HG02763 (cell line): ENCODE measurements at regions not wholly inside any gene's neighbourhood (a gene's known extent, or its start where the extent isn't known, plus 50 kb on each side); places are given as distances from the start of the nearest gene placed in this dataset.
"Not testable (repeated sequence)": the region's sequence is repeated elsewhere in the genome, so short reads cannot be mapped to it uniquely, and the experiment has no call there.

Source experiments
- ATAC-seq: cut with Tn5 transposase; IDR thresholded peaks from one replicate; pipeline ENCODE4 v1.9.1; 2021; ENCODE audit warnings: mild to moderate bottlenecking, moderate library complexity; ENCODE audit not compliant: unreplicated experiment

DNA sequence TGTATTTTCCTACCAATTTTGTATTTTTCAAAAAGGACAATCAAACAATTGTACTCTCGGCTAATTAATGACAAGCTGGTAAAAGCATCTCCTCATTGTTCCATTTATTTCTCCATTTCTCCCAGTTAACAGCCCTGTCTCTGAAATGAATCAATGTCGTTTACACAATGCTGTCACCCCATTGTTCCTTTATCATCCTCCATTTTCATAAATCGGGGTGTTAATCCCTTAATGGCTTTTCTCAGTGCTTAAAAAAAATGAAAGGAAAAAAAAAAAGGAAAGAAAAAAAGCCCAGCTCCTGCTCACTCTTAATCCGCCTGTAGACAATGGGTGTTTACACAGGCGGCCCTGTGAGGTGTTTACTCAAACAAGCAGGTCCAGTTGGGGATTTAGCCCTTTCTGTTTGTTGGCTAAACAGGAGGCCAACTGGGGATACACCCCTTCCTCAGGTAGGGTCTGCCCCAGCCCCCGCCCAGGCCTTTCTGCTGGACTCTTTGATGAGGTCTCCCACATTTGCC lies 86.8 kb upstream of the SALL1 start:
- no peak for ATAC-seq

DNA sequence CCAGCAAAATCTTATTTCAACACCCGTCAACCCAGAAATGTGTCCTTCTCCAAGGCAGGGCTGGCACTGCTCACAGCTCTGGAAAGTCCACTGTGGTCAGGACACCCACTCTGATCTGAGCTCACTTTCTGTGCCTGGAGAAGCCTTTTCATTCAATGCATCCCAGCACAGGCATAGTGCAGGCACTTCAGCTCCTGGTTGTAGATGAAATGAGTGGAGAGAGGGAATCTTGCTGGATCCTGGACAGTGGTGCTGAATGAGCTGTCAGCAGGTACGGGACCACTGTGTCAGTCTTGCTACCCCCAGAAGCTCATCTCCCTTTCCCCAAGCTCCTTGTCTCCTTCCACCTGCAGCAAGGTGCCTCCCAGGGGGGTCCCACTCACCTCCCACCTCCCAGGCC lies 86.1 kb upstream of the SALL1 start:
- ATAC-seq = no peak

DNA sequence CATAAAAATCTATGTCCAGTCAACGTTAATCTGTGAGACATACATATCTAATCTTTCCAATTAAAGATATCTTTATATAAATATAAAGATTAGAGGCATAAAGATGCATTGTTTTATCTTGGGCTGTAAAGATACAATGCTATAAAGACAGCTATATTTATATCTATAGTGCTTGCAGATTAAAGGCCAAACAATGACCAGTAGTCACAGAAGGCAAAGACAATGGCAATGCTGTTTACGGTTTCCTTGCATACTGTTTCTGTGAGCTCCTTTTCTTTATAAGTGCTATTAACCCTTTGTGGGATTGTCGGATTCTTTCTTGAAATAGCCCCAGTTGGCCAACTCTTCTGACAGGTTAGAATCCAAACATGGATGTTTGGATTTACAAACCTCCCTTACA lies 85.5 kb upstream of the SALL1 start:
- no peak for ATAC-seq

DNA sequence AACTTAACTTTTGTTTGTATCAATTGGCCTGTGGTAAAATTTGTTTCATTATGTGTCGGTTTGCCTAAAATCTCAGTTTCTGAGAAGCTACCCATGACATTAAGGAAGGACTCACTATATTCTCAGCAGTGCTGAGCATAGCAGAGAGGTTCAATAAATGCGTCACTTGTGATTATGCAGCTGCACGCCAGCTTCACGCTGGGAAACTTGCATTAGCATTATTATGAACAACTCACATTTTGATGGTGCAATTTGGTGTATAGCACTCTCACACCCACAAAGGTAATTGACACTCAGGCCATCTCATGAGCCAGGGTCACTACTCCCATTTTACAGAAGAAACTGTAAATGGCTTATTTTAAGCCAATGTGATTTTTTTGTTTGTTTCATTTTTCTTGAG lies 80.6 kb upstream of the SALL1 start:
- ATAC-seq = no peak

DNA sequence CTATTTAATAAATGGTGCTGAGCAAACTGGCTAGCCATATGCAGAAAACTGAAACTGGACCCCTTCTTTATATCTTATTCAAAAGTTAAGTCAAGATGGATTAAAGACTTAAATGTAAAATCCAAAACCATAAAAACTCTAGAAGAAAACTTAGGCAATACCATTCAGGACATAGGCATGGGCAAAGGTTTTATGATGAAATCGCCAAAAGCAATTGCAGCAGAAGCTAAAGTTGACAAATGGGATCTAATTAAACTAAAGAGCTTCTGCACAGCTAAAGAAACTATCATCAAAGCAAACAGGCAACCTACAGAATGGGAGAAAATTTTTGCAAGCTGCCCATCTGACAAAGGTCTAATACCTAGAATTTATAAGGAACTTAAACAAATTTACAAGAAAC lies 79.0 kb upstream of the SALL1 start:
- not testable (repeated sequence) for ATAC-seq

DNA sequence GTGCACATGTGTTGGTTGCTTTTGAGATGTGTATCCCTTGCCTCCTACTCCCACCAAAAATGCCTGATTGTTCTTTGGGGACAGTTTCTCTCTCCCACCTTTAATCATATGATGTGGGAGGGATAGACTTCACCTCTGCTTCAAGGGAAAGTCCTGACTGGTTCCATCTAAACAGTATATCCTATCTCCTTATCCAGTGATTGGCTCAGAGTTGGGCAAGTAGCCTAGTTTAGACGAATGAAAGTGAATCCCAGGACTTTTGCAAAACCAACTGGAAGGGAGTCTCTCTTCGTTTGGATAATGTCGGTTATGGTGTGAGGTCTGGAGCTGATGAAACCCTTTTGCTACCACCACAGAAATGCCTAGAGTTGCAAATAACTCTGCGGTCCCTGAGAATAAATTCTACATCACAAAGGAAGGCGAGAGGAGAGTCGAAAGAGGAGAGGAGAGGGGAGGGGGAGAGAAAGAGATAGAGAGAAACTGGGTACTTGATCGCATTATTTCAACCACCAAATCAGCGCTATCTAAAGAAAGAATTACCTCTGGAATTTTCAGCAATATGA lies 77.1 kb upstream of the SALL1 start:
- ATAC-seq = no peak

DNA sequence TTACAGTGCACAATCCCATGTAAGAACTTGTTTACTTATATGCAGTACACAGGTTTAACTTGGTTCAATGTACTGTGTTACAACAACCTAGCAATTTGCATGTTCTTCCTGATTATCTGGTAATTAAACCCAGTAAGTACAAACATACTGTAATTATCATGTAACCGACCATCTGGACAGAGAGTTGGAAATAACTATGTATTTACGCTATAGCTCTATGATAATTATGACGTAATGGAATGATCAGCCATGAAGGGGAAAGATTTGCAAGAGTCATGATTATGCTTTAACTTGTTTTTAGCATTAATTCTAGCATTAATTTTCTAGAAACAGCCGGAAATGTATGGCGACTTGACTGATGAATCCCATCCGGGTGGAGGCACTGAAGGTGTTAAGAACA lies 74.8 kb upstream of the SALL1 start:
- ATAC-seq = no peak

DNA sequence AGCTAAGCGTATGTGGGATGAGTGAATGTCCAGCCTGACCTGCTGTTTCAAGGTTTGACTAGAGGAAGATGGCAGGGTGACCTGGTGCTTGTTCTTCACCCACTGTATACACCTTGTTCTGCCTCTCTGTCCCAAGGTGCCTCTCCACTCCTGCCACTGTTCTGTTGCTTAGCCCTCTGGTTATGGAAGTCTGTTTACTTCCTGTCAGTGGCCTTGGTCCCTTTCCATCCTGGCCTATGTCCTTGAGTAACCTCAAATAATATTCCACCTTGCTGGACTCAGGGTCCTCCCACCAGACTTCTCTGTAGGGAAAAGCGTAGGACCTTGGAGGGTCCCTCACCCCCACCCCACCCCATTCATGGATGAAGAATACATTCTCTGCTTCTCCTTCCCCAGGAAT lies 73.2 kb upstream of the SALL1 start:
- no peak for ATAC-seq

DNA sequence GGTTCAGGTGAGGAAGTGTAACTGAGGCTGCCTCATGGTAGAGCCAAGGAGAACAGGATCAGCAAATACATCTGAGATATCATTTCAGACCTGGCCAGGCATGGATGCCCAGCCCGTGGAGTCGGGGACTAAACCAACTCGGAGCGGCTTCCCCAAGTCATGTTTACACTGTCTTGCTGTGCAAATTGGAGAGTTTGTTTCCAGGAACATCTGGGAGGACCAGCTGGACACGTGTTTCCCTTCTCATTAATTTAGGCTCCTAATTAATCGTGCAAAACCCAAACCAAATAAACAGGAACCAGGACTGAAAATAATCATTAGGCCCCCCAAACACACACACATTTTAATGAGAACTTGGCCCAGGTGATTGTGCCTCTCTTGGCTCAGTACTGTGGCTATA lies 70.9 kb upstream of the SALL1 start:
- ATAC-seq = no peak

DNA sequence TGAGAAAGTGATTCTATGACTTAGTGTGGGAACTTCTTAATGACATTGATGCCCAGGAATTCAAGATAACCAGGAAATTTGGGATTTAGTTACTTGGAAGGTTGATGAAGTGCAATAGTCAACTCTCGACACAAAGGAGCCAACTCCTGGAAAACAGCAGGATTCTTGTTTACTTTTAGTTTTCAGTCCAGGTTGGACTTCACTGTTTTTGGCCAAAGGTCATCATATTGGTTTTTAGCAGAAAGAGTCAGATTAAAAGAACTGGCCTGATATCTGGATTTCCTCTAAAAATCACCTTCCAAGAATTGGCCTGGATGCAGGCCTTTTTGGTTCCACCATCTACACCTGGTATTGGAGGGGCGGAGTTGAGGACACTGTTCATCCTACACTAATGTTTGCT lies 60.1 kb upstream of the SALL1 start:
- ATAC-seq = no peak

DNA sequence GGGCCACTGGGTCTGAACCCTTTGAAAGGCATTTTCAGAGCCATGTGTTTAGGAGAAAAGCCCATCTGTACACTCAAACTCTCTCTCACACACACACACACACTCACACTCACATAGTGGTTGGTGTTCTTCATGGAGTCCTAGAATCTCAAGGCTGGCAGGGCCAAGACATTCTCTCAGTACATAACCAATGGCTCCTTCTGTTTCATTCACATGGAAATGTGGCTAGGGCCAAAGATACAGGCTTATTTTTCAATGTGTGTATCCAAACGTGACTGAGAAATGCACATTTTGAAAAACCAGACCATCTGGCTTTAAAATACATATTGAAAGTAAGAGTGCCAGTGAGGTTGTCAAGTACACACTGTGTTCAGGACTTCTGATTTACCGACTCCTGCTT lies 59.0 kb upstream of the SALL1 start:
- no peak for ATAC-seq

DNA sequence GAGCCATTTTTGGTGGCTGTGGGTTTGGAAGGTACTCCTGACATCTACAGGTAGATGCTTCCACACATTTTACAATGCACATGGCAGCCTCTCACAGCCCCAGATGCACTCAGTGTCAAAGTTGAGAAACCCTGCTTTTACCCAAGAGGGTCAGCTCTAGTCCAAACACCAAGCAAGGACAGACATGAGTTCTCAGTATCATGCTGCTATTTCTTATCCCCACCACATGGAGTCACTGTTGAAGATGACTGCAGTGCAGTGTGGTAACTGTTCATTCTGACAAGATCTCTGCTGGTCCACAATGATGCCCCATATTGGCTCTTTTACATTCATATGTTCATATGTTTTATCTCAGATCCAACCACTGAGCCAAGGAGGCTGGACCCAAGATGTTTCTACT lies 50.5 kb upstream of the SALL1 start:
- no peak for ATAC-seq
